Nephron progenitor cell (in vitro differentiated cells): ENCODE measurements at regions not wholly inside any gene's neighbourhood (a gene's known extent, or its start where the extent isn't known, plus 50 kb on each side); places are given as distances from the start of the nearest gene placed in this dataset.

Experiments
- DNase-seq: peaks from one replicate; pipeline ENCODE4 v3.0.0; 2021
- H3K27ac Mint-ChIP-seq: 2 replicates; pipeline ENCODE4 v1.8.0; 2021; ENCODE audit warnings: mild to moderate bottlenecking, moderate library complexity, mixed read lengths
- H3K27me3 Mint-ChIP-seq: 2 replicates; pipeline ENCODE4 v1.8.0; 2021; ENCODE audit warnings: mild to moderate bottlenecking, low read depth, mixed read lengths; ENCODE audit not compliant: poor library complexity
- H3K36me3 Mint-ChIP-seq: 2 replicates; pipeline ENCODE4 v1.8.0; 2021; ENCODE audit warnings: low read depth, mixed read lengths
- H3K4me1 Mint-ChIP-seq: 2 replicates; pipeline ENCODE4 v1.8.0; 2021; ENCODE audit warnings: mixed read lengths
- H3K4me3 Mint-ChIP-seq: 2 replicates; pipeline ENCODE4 v1.8.0; 2021; ENCODE audit warnings: mild to moderate bottlenecking, moderate library complexity, mixed read lengths
- H3K9me3 Mint-ChIP-seq: 2 replicates; pipeline ENCODE4 v1.8.0; 2021; ENCODE audit warnings: mild to moderate bottlenecking, moderate library complexity, mixed read lengths
- CTCF ChIP-seq: fragments of 200-600 bp; sonication (generic); IDR thresholded peaks from 2 replicates; pipeline ENCODE4 v1.5.0; 2021; ENCODE audit warnings: antibody characterized with exemption

GRCh38 chr5:160925281-160925680, 73.3 kb upstream of the ATP10B start:
- H3K27ac Mint-ChIP-seq = no peak overlapping the region
- DNase-seq = no peak

GRCh38 chr5:160923936-160924710, 72.1 kb upstream of the ATP10B start:
- DNase-seq = no peak
- peaks cover 24% of the 10 kb centered on the region for H3K4me1 Mint-ChIP-seq
- peak overlapping the region; percentile 66 for H3K27ac Mint-ChIP-seq
- H3K9me3 Mint-ChIP-seq = no peaks in the 10 kb centered on the region
- H3K4me3 Mint-ChIP-seq = no peak overlapping the region
- TF ChIP-seq CTCF = no peak
- peaks cover 4% of the 10 kb centered on the region for H3K27me3 Mint-ChIP-seq
- no peaks in the 10 kb centered on the region for H3K36me3 Mint-ChIP-seq

More at GRCh38 chr5:160925281-160925680, 73.3 kb upstream of the ATP10B start:
- Mint-ChIP-seq H3K9me3 (no peaks in the 10 kb centered on the region), H3K4me3 (no peak overlapping the region), H3K27me3 (peaks cover 4% of the 10 kb centered on the region), H3K36me3 (no peaks in the 10 kb centered on the region), H3K4me1 (peaks cover 24% of the 10 kb centered on the region)
- TF ChIP-seq CTCF = no peak

- Mint-ChIP-seq H3K27me3 (peaks cover 4% of the 10 kb centered on the region), H3K9me3 (no peaks in the 10 kb centered on the region), H3K4me1 (peaks cover 24% of the 10 kb centered on the region), H3K27ac (no peak overlapping the region), H3K4me3 (no peak overlapping the region), H3K36me3 (no peaks in the 10 kb centered on the region)
- TF ChIP-seq CTCF = no peak
- DNase-seq = no peak
Measured at GRCh38 chr5:160923411-160923810, 71.4 kb upstream of the ATP10B start.

GRCh38 chr5:160922311-160922710, 70.3 kb upstream of the ATP10B start:
- Mint-ChIP-seq H3K27ac (no peak overlapping the region), H3K4me1 (peaks cover 18% of the 10 kb centered on the region), H3K36me3 (no peaks in the 10 kb centered on the region), H3K4me3 (no peak overlapping the region), H3K27me3 (peaks cover 15% of the 10 kb centered on the region), H3K9me3 (no peaks in the 10 kb centered on the region)
- no peak for TF ChIP-seq CTCF
- no peak for DNase-seq

GRCh38 chr5:160921423-160922285, 69.6 kb upstream of the ATP10B start:
- Mint-ChIP-seq H3K36me3 (no peaks in the 10 kb centered on the region), H3K4me3 (no peak overlapping the region), H3K4me1 (peaks cover 14% of the 10 kb centered on the region), H3K27me3 (peaks cover 20% of the 10 kb centered on the region), H3K9me3 (no peaks in the 10 kb centered on the region), H3K27ac (no peak overlapping the region)
- TF ChIP-seq CTCF = no peak
- DNase-seq = no peak
